Mesodermal cell (in vitro differentiated cells): ENCODE measurements at regions not wholly inside any gene's neighbourhood (a gene's known extent, or its start where the extent isn't known, plus 50 kb on each side); places are given as distances from the start of the nearest gene placed in this dataset.

Experiments used
- H3K27ac ChIP-seq: 2 replicates; pipeline ENCODE4 v1.7.0; 2013; ENCODE audit warnings: mild to moderate bottlenecking, low read depth, low read length, moderate library complexity; ENCODE audit not compliant: severe bottlenecking
- H3K36me3 ChIP-seq: 2 replicates; pipeline ENCODE4 v1.7.1; 2013; ENCODE audit warnings: mild to moderate bottlenecking, low read length, moderate library complexity; ENCODE audit not compliant: control insufficient read depth, insufficient read depth
- H3K4me1 ChIP-seq: one replicate; pipeline ENCODE4 v1.7.1; 2013; ENCODE audit warnings: mild to moderate bottlenecking, low read length; ENCODE audit not compliant: insufficient read depth, control insufficient read depth, poor library complexity, severe bottlenecking
- H3K4me3 ChIP-seq: 2 replicates; pipeline ENCODE4 v1.7.0; 2013; ENCODE audit warnings: low read length, control low read depth, mild to moderate bottlenecking; ENCODE audit not compliant: insufficient read depth, poor library complexity, severe bottlenecking; ENCODE audit errors: extremely low read depth
- H3K9me3 ChIP-seq: 2 replicates; pipeline ENCODE4 v1.7.1; 2013; ENCODE audit warnings: mild to moderate bottlenecking, low read length, moderate library complexity; ENCODE audit not compliant: control insufficient read depth
- WGBS, 2 experiments: methylation state at CpG; one replicate each; pipeline ENCODE4 v1.1.5; 2013; ENCODE audit warnings: missing lambda C conversion rate in 2 of 2; ENCODE audit not compliant: insufficient coverage in 2 of 2; 5-methylcytosine and 5-hydroxymethylcytosine counted together

DNA sequence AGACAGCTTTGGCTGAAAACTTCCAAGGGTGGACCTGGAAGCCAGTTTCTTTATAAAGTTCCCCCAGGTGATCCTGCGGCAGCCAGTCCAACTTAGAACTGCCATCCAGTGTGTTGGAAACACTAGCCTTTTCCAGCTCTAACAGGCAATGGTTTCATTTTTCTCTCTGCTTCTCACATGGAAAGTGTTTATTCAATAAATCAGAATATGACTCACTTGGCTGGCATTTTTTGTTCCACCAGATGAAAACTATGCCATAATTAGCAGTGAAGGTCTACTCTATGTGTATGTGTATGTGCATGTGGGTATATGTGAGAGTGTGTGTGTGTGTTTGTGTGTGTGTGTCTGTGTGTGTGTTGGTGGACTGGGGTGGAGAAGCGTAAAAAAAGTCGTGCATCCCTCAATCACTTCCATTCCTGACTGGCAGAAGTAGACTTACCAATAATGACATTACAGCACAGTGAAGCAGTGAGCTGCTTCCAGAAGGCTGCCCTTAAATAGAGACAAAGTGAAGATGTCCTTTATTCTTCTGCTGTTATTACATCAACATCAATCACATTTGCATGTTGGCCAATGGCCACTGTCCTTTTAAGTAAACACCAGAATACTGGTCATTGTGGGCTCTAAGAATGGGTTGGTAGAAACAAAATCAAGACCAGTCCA is 90.9 kb upstream of the SETBP1 start:
- H3K4me3 ChIP-seq, result no peak overlapping the region
- peaks cover 32% of the 10 kb centered on the region for H3K4me1 ChIP-seq
- no peaks in the 10 kb centered on the region for H3K36me3 ChIP-seq
- 100% methylated on average over 3 of the region's 3 CpGs; no CpG with 5 or more reads in 1 of the 2 experiments for WGBS, 2 experiments
- no peaks in the 10 kb centered on the region for H3K9me3 ChIP-seq
- no peak overlapping the region for H3K27ac ChIP-seq

DNA sequence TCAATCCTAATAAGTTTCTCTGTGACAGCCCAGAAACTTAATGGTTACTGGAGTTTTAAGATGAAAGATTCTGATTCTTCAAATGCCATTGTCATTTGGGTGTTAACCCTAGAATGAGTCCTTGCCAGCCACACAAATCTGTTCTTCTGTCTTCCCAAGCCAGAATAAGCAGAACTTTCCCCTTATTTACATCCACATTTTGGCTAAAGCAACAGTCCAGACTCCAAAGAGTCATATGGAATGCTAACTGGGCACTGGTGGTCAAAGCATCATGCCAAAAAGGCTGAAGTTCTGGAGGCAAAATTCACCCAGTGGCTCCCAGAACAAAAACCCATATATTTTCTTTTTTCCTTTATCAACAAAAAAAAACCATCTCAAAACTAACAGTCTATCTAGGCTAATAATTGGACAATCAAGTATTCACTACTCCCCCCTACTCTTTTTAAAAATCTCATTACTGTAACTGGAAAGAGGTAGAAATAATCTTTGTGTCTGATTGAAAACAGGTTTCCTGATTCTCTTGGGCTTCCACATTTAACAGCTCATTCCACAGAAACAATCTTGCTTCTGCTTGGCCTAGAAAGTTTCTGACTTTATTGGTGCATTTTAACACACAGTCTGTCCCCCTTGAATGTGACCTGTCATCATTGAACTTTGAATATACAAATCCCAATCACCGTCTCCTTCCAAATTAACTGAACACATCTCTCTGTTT is 89.6 kb upstream of the SETBP1 start:
- Histone ChIP-seq H3K36me3 (no peaks in the 10 kb centered on the region), H3K4me1 (peaks cover 32% of the 10 kb centered on the region), H3K4me3 (no peak overlapping the region), H3K9me3 (no peaks in the 10 kb centered on the region), H3K27ac (no peak overlapping the region)
- WGBS, 2 experiments, result 90 to 100% methylated on average over 1 of the region's 1 CpG

DNA sequence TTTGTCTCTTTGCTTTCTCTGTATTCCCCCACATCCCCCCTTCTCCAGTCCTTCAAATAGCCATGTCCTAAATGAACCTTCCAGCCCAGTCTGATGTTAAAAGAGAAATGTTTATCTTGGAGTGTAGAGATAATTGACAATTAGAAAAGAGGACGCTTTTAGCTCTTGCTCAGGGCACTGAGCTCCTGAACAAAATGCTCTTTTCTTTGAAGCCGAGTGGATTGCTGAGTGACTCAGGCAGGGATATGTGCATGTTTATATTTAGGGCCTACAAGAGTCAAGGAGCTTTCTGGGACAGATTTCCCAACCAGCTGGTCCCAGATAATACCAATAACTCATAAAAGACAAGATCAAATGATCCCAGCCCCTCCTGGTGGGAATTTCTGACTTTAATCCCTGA is 88.0 kb upstream of the SETBP1 start:
- WGBS, 2 experiments, result 33 to 44% methylated on average over 1 of the region's 2 CpGs
- no peaks in the 10 kb centered on the region for H3K36me3 ChIP-seq
- no peaks in the 10 kb centered on the region for H3K9me3 ChIP-seq
- H3K4me3 ChIP-seq, result no peak overlapping the region
- peaks cover 32% of the 10 kb centered on the region for H3K4me1 ChIP-seq
- peak overlapping the region; percentile 78 for H3K27ac ChIP-seq

DNA sequence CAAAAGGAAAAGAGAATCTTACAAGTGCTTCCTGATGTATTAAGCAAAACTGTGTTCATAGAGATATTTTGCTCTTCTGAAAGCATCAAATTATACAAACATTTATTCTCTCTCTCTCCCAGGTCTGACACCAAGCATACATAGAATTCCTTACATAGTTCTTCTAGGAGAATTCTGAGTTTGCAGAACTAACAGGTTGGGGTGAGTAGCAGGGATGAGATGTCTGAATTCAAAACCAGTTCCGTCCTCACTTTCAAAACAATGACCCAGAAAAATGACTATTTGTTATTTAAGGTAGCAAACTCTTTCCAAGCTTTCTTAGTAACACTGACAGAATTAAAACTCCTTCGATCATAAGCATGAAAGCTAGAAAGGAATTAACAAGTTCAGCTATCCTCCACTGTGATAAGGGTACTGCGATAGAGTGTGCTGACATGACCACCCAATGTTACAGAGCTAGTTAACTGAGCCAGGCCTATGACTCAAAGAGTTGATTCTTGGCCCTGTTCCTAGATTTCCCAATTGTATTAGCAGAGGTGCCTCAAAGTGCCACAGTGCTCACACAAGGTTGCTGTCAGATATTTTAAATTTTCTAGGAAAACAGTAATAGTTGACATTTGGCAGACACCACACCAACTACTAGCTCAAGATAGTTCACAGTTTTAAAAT is 85.8 kb upstream of the SETBP1 start:
- WGBS, 2 experiments, result no CpG with 5 or more reads among the region's 3 CpGs
- H3K4me3 ChIP-seq, result no peak overlapping the region
- peaks cover 32% of the 10 kb centered on the region for H3K4me1 ChIP-seq
- peak overlapping the region; percentile 48 for H3K27ac ChIP-seq
- no peaks in the 10 kb centered on the region for H3K36me3 ChIP-seq
- no peaks in the 10 kb centered on the region for H3K9me3 ChIP-seq

- WGBS, 2 experiments, result 85% methylated on average over 2 of the region's 3 CpGs; no CpG with 5 or more reads in 1 of the 2 experiments
- Histone ChIP-seq H3K36me3 (no peaks in the 10 kb centered on the region), H3K9me3 (no peaks in the 10 kb centered on the region), H3K27ac (no peak overlapping the region), H3K4me3 (no peak overlapping the region), H3K4me1 (peaks cover 15% of the 10 kb centered on the region)
Observed at GRCh38 chr18:44597797-44598196, 82.9 kb upstream of the SETBP1 start.

- H3K36me3 ChIP-seq, result no peaks in the 10 kb centered on the region
- H3K4me1 ChIP-seq, result peaks cover 12% of the 10 kb centered on the region
- no peak overlapping the region for H3K4me3 ChIP-seq
- WGBS, 2 experiments, result 86 to 89% methylated on average over 4 of the region's 4 CpGs
- H3K27ac ChIP-seq, result no peak overlapping the region
- H3K9me3 ChIP-seq, result no peaks in the 10 kb centered on the region
Observed at GRCh38 chr18:44598514-44598913, 82.2 kb upstream of the SETBP1 start.

GRCh38 chr18:44599412-44599811 is 81.3 kb upstream of the SETBP1 start:
- no peak overlapping the region for H3K27ac ChIP-seq
- H3K4me1 ChIP-seq, result peaks cover 5% of the 10 kb centered on the region
- H3K9me3 ChIP-seq, result no peaks in the 10 kb centered on the region
- WGBS, 2 experiments, result 81 to 86% methylated on average over 3 to 4 of the region's 4 CpGs
- no peak overlapping the region for H3K4me3 ChIP-seq
- H3K36me3 ChIP-seq, result no peaks in the 10 kb centered on the region

DNA sequence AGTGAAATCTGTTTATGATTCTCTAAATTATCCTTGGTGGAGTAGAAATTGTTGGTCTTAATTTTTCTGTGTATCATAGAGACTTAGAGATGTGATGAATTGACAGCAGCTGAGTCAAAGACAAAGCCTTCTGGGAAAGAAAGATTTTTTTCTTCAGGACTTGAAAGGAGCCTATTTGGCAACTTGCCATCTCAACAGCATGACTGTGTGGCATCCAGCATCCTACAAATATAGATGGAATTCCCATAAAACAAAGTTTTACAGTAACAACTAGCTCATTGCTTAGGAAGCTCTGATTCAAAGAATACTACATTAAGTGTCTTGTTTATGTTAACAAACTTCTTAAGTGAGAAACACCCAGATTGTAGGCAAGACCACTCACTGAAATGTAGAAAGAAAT is 79.2 kb upstream of the SETBP1 start:
- H3K4me3 ChIP-seq, result no peak overlapping the region
- H3K4me1 ChIP-seq, result peaks cover 5% of the 10 kb centered on the region
- no peaks in the 10 kb centered on the region for H3K9me3 ChIP-seq
- H3K36me3 ChIP-seq, result no peaks in the 10 kb centered on the region
- no peak overlapping the region for H3K27ac ChIP-seq

- Histone ChIP-seq H3K27ac (no peak overlapping the region), H3K4me1 (peaks cover 5% of the 10 kb centered on the region), H3K9me3 (no peaks in the 10 kb centered on the region), H3K36me3 (no peaks in the 10 kb centered on the region), H3K4me3 (no peak overlapping the region)
- WGBS, 2 experiments, result 95% methylated on average over 2 of the region's 2 CpGs; no CpG with 5 or more reads in 1 of the 2 experiments
Observed at GRCh38 chr18:44602380-44602779, 78.3 kb upstream of the SETBP1 start.

GRCh38 chr18:44602845-44603244 is 77.8 kb upstream of the SETBP1 start:
- H3K4me3 ChIP-seq, result no peak overlapping the region
- 87 to 100% methylated on average over 1 of the region's 1 CpG for WGBS, 2 experiments
- no peaks in the 10 kb centered on the region for H3K9me3 ChIP-seq

More at GRCh38 chr18:44602845-44603244, 77.8 kb upstream of the SETBP1 start:
- peaks cover 5% of the 10 kb centered on the region for H3K4me1 ChIP-seq
- no peaks in the 10 kb centered on the region for H3K36me3 ChIP-seq
- no peak overlapping the region for H3K27ac ChIP-seq
